Mammary epithelial cell (primary cell): ENCODE measurements at regions not wholly inside any gene's neighbourhood (a gene's known extent, or its start where the extent isn't known, plus 50 kb on each side); places are given as distances from the start of the nearest gene placed in this dataset.

Experiments
- EZH2 ChIP-seq: IDR thresholded peaks from 2 replicates; pipeline ENCODE4 v1.6.1; 2012; ENCODE audit warnings: low read length, inconsistent platforms, borderline replicate concordance
- TF ChIP-seq, protein P1 (sequence below), 2 donors: IDR thresholded peaks in 1 of 2; conservative IDR thresholded peaks in 1 of 2; 2 replicates each; pipeline ENCODE4 v1.5.1; 2011 to 2012; ENCODE audit warnings: inconsistent platforms in 2 of 2, low read length in 2 of 2, mild to moderate bottlenecking in 2 of 2, control low read depth in 1 of 2, low read depth in 1 of 2; ENCODE audit not compliant: insufficient read depth in 1 of 2; ENCODE audit errors: extremely low read depth in 1 of 2

DNA sequence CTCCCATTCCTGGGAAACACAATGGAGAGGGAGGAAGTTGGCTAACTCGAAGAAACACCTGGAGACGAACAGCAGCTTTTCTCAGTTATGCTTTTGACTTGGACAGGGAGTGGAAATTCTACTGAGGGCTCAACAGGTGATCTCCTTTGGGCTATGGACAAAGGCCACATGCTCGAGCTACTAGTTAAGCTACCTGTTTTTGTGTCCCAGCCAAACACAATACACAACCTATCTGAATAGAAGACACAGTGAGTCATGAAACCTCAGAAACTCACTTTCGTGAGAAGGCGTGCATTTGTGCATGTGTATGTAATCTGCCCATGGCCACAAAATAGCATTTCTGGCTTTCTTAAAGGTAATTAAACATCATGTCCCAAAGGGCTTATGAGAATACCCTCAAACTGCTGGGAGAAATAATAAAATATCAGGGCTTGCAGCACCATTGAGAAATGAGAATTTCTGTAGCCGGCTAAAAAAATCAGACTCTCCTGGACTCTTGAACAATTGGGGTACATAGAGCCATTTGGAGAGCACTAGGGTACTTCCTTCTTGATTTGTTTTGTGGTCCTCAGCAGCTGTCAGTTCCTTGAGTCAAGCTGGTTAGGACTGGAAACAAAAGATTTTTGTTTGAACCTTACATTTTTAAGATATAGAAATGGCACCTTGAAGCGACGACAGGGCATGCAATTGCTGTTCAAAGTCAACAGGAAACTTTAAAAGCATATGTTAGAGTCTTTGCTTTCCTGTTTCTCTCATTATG, 85.5 kb upstream of the PTHLH start:
- TF ChIP-seq, protein P1, sequence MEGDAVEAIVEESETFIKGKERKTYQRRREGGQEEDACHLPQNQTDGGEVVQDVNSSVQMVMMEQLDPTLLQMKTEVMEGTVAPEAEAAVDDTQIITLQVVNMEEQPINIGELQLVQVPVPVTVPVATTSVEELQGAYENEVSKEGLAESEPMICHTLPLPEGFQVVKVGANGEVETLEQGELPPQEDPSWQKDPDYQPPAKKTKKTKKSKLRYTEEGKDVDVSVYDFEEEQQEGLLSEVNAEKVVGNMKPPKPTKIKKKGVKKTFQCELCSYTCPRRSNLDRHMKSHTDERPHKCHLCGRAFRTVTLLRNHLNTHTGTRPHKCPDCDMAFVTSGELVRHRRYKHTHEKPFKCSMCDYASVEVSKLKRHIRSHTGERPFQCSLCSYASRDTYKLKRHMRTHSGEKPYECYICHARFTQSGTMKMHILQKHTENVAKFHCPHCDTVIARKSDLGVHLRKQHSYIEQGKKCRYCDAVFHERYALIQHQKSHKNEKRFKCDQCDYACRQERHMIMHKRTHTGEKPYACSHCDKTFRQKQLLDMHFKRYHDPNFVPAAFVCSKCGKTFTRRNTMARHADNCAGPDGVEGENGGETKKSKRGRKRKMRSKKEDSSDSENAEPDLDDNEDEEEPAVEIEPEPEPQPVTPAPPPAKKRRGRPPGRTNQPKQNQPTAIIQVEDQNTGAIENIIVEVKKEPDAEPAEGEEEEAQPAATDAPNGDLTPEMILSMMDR (conservative IDR thresholded peaks at IDR 0.05 in 1 of 2, IDR thresholded peaks at IDR 0.05 in 1 of 2; ENCODE audit: extremely low read depth in 1 of 2, insufficient read depth in 1 of 2, low read depth in 1 of 2, low read length in 2 of 2): no peak
- no peak for TF ChIP-seq EZH2
